ENCODE measurements at regions not wholly inside any gene's neighbourhood (a gene's known extent, or its start where the extent isn't known, plus 50 kb on each side); places are given as distances from the start of the nearest gene placed in this dataset.

DNA sequence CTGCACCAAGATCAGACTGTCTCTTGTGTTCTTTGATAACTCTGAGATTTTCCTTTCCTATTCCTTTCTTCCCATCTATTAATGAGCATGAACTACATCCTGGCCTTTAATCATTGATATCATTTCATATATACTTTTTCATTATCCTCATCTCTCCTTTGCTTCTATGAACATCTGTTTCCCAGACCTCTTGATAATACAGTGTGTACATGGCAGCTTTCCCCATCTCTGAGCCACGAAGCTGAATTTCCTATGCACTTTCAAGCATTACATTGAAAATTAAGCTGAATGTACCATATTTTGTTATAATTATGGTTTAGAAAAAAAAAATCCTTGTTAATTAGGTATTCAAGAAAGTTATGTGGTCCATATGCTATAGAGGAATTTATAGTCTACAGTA is 60.9 kb upstream of the CREB5 start:
- peaks cover 2 to 5% of the 10 kb centered on the region in 2 donors for H3K27me3 Mint-ChIP-seq
- Histone ChIP-seq H3K4me3 (ENCODE audit: low read length in 2 of 2) (no peak overlapping the region), H3K4me1 (ENCODE audit: insufficient read depth, low read length) (no peaks in the 10 kb centered on the region), H3K9me3 (ENCODE audit: control insufficient read depth in 1 of 2, low read length in 2 of 2) (no peaks in the 10 kb centered on the region), H3K36me3 (ENCODE audit: insufficient read depth, low read length) (no peaks in the 10 kb centered on the region), H3K27me3 (ENCODE audit: insufficient read depth, low read length) (no peaks in the 10 kb centered on the region), H3K27ac (ENCODE audit: low read depth, low read length) (no peak overlapping the region)
- DNase-seq: no peak
- H3K27ac Mint-ChIP-seq: no peak overlapping the region
- intact Hi-C loops (cut with micrococcal nuclease): no loop called here
- H3K36me3 Mint-ChIP-seq: no peaks in the 10 kb centered on the region
- no peaks in the 10 kb centered on the region for H3K4me1 Mint-ChIP-seq
- no peaks in the 10 kb centered on the region for H3K9me3 Mint-ChIP-seq
- ChIA-PET POLR2A (ENCODE audit: partially characterized antibody) (no interaction called here), CTCF (ENCODE audit: partially characterized antibody) (no interaction called here)
- H3K4me3 Mint-ChIP-seq: no peak overlapping the region

DNA sequence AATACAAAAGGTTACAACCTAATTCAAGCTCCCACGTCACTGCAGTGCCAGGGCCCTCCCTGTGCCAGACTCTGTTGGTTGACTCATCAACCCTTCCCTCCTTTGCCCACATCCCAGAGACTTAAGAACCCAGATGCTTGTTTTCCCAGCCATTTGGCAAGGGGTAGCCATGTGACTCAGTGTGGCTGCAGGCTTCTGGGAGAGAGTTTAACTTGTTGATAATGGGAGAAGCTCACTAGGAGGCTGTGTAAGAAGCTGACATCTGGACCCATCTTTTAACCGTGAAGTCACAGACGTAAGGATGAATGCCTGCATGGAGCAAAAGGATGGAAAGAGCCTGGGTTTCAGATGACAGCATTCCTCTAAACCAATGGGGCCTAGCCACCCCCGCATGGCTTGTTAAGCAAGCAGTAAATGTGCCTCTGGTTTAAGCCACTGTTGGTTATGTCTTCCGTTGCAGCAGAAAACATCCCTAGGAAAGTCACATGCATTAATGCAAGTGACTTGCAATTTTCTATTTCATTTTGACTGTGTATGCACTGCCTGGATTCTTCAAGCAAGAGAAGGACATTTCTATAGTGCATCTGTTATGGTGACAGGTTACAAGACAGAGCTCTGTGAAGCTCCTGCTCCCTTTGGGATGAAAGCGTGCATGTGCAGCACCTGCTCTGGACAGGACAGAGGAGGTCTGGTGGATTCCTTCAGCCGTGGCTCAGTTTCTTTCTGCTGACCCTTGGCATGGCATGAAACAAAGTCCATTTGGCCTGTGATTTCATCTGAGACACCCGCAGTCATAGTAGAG is 57.5 kb upstream of the CREB5 start:
- Mint-ChIP-seq H3K4me1 (no peaks in the 10 kb centered on the region), H3K27ac (no peak overlapping the region), H3K27me3 (peaks cover 0 to 3% of the 10 kb centered on the region in 2 donors), H3K4me3 (no peak overlapping the region), H3K36me3 (no peaks in the 10 kb centered on the region), H3K9me3 (no peaks in the 10 kb centered on the region)
- Histone ChIP-seq H3K27me3 (ENCODE audit: insufficient read depth, low read length) (no peaks in the 10 kb centered on the region), H3K36me3 (ENCODE audit: insufficient read depth, low read length) (no peaks in the 10 kb centered on the region), H3K27ac (ENCODE audit: low read depth, low read length) (no peak overlapping the region), H3K4me1 (ENCODE audit: insufficient read depth, low read length) (no peaks in the 10 kb centered on the region), H3K9me3 (ENCODE audit: control insufficient read depth in 1 of 2, low read length in 2 of 2) (no peaks in the 10 kb centered on the region), H3K4me3 (ENCODE audit: low read length in 2 of 2) (no peak overlapping the region)
- ChIA-PET POLR2A (ENCODE audit: partially characterized antibody) (no interaction called here), CTCF (ENCODE audit: partially characterized antibody) (no interaction called here)
- intact Hi-C loops (cut with micrococcal nuclease): no loop called here
- no peak for DNase-seq

DNA sequence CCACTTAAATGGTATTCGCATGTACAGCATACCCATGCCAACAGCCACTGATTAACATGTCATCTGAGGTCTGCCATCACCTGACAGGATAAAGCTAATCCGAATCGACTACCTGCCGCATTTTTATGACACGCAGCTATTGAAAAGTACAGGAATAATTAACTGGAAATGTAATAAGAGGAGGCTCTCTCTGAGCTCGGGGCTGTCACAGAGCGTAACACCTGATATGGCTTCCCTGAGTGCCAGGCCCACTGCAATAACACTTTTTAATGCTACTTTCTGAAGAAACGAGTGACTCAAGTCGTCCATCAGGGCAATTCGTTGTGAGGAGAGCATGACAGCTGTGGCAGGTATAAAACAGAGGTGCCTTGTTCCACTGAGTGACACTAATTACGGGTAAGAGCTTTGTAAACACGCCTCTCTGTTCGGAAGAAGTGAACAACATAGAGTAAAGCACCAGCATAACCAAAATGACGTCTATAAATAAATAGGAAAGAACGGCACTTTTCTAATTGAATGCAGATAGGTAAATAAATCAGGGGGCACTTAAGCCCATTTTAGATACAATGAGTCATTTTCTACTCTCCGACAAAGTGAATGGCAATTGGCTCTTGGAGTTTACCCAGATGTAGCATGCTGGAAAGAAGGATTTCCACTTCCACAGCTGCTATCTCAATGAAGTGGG is 56.5 kb upstream of the CREB5 start:
- Histone ChIP-seq H3K4me1 (ENCODE audit: insufficient read depth, low read length) (no peaks in the 10 kb centered on the region), H3K27ac (ENCODE audit: low read depth, low read length) (no peak overlapping the region), H3K36me3 (ENCODE audit: insufficient read depth, low read length) (no peaks in the 10 kb centered on the region), H3K4me3 (ENCODE audit: low read length in 2 of 2) (no peak overlapping the region), H3K9me3 (ENCODE audit: control insufficient read depth in 1 of 2, low read length in 2 of 2) (no peaks in the 10 kb centered on the region), H3K27me3 (ENCODE audit: insufficient read depth, low read length) (no peaks in the 10 kb centered on the region)
- ChIA-PET POLR2A (ENCODE audit: partially characterized antibody) (no interaction called here), CTCF (ENCODE audit: partially characterized antibody) (no interaction called here)
- intact Hi-C loops (cut with micrococcal nuclease): no loop called here
- Mint-ChIP-seq H3K36me3 (no peaks in the 10 kb centered on the region), H3K9me3 (no peaks in the 10 kb centered on the region), H3K27me3 (no peaks in the 10 kb centered on the region), H3K27ac (no peak overlapping the region), H3K4me1 (peaks cover 0 to 1% (median 0%) of the 10 kb centered on the region in 4 donors), H3K4me3 (no peak overlapping the region)
- DNase-seq: no peak

GRCh38 chr7:28356619-28357018 is 55.7 kb upstream of the CREB5 start:
- H3K36me3 ChIP-seq (ENCODE audit: insufficient read depth, low read length): no peaks in the 10 kb centered on the region
- no peak overlapping the region for H3K4me3 ChIP-seq (ENCODE audit: low read length in 2 of 2)
- Mint-ChIP-seq H3K9me3 (no peaks in the 10 kb centered on the region), H3K4me1 (peaks cover 0 to 1% (median 0%) of the 10 kb centered on the region in 4 donors), H3K4me3 (no peak overlapping the region), H3K36me3 (no peaks in the 10 kb centered on the region), H3K27ac (no peak overlapping the region), H3K27me3 (no peaks in the 10 kb centered on the region)
- H3K9me3 ChIP-seq (ENCODE audit: control insufficient read depth in 1 of 2, low read length in 2 of 2): no peaks in the 10 kb centered on the region
- H3K27me3 ChIP-seq (ENCODE audit: insufficient read depth, low read length): no peaks in the 10 kb centered on the region
- ChIA-PET CTCF (ENCODE audit: partially characterized antibody) (no interaction called here), POLR2A (ENCODE audit: partially characterized antibody) (no interaction called here)
- intact Hi-C loops (cut with micrococcal nuclease): no loop called here
- H3K4me1 ChIP-seq (ENCODE audit: insufficient read depth, low read length): no peaks in the 10 kb centered on the region
- H3K27ac ChIP-seq (ENCODE audit: low read depth, low read length): no peak overlapping the region
- DNase-seq: no peak

GRCh38 chr7:28358423-28358868 is 53.9 kb upstream of the CREB5 start:
- intact Hi-C loops (cut with micrococcal nuclease): no loop called here
- POLR2A ChIA-PET (ENCODE audit: partially characterized antibody): no interaction called here
- no peaks in the 10 kb centered on the region for H3K9me3 Mint-ChIP-seq
- no peak overlapping the region for H3K4me3 ChIP-seq (ENCODE audit: low read length in 2 of 2)
- no peak for DNase-seq
- H3K27me3 Mint-ChIP-seq: no peaks in the 10 kb centered on the region
- no peak overlapping the region for H3K4me3 Mint-ChIP-seq
- no peak overlapping the region for H3K27ac Mint-ChIP-seq
- CTCF ChIA-PET (ENCODE audit: partially characterized antibody): interaction anchor here (1.0 kb wide), 1 partner anchor 8 kb away, joined by 3 read pairs; no protein-coding TSS in a partner anchor
- H3K27me3 ChIP-seq (ENCODE audit: insufficient read depth, low read length): no peaks in the 10 kb centered on the region
- no peaks in the 10 kb centered on the region for H3K4me1 ChIP-seq (ENCODE audit: insufficient read depth, low read length)
- H3K36me3 ChIP-seq (ENCODE audit: insufficient read depth, low read length): no peaks in the 10 kb centered on the region
- no peak overlapping the region for H3K27ac ChIP-seq (ENCODE audit: low read depth, low read length)
- H3K36me3 Mint-ChIP-seq: no peaks in the 10 kb centered on the region
- peaks cover 0 to 4% (median 0%) of the 10 kb centered on the region in 4 donors for H3K4me1 Mint-ChIP-seq
- no peaks in the 10 kb centered on the region for H3K9me3 ChIP-seq (ENCODE audit: control insufficient read depth in 1 of 2, low read length in 2 of 2)

- no peaks in the 10 kb centered on the region for H3K27me3 ChIP-seq (ENCODE audit: insufficient read depth, low read length)
- no peaks in the 10 kb centered on the region for H3K36me3 ChIP-seq (ENCODE audit: insufficient read depth, low read length)
- H3K4me3 Mint-ChIP-seq: no peak overlapping the region
- ChIA-PET CTCF (ENCODE audit: partially characterized antibody) (interaction anchor here (0.8 kb wide), 1 partner anchor 34 kb away, joined by 3 read pairs; no protein-coding TSS in a partner anchor), POLR2A (ENCODE audit: partially characterized antibody) (no interaction called here)
- intact Hi-C loops (cut with micrococcal nuclease): no loop called here
- H3K4me3 ChIP-seq (ENCODE audit: low read length in 2 of 2): no peak overlapping the region
- H3K9me3 Mint-ChIP-seq: peaks cover 2 to 17% (median 9%) of the 10 kb centered on the region in 8 donors
- H3K36me3 Mint-ChIP-seq: no peaks in the 10 kb centered on the region
- H3K27ac ChIP-seq (ENCODE audit: low read depth, low read length): no peak overlapping the region
- H3K27ac Mint-ChIP-seq: no peak overlapping the region
- H3K27me3 Mint-ChIP-seq: peaks cover 0 to 2% of the 10 kb centered on the region in 2 donors
- DNase-seq: no peak
- H3K4me1 Mint-ChIP-seq: peaks cover 0 to 4% (median 0%) of the 10 kb centered on the region in 4 donors
- H3K4me1 ChIP-seq (ENCODE audit: insufficient read depth, low read length): no peaks in the 10 kb centered on the region
- H3K9me3 ChIP-seq (ENCODE audit: control insufficient read depth in 1 of 2, low read length in 2 of 2): no peaks in the 10 kb centered on the region
Observed at GRCh38 chr7:28360739-28361138, 51.6 kb upstream of the CREB5 start.

- Mint-ChIP-seq H3K27ac (no peak overlapping the region), H3K4me1 (peaks cover 0 to 4% (median 0%) of the 10 kb centered on the region in 4 donors), H3K36me3 (no peaks in the 10 kb centered on the region), H3K9me3 (peaks cover 2 to 17% (median 9%) of the 10 kb centered on the region in 8 donors), H3K4me3 (no peak overlapping the region), H3K27me3 (peaks cover 0 to 2% of the 10 kb centered on the region in 2 donors)
- intact Hi-C loops (cut with micrococcal nuclease): no loop called here
- CTCF ChIA-PET (ENCODE audit: partially characterized antibody): no interaction called here
- Histone ChIP-seq H3K9me3 (ENCODE audit: control insufficient read depth in 1 of 2, low read length in 2 of 2) (no peaks in the 10 kb centered on the region), H3K4me3 (ENCODE audit: low read length in 2 of 2) (no peak overlapping the region), H3K27ac (ENCODE audit: low read depth, low read length) (no peak overlapping the region), H3K36me3 (ENCODE audit: insufficient read depth, low read length) (no peaks in the 10 kb centered on the region), H3K4me1 (ENCODE audit: insufficient read depth, low read length) (no peaks in the 10 kb centered on the region), H3K27me3 (ENCODE audit: insufficient read depth, low read length) (no peaks in the 10 kb centered on the region)
- no peak for DNase-seq
- POLR2A ChIA-PET (ENCODE audit: partially characterized antibody): no interaction called here
Observed at GRCh38 chr7:28361551-28361950, 50.8 kb upstream of the CREB5 start.

Measured in CD4-positive, alpha-beta memory T cell (primary cell).